Mesothelial cell of epicardium (in vitro differentiated cells): ENCODE measurements at regions not wholly inside any gene's neighbourhood (a gene's known extent, or its start where the extent isn't known, plus 50 kb on each side); places are given as distances from the start of the nearest gene placed in this dataset.

ENCODE experiments used
- DNase-seq, 2 experiments: peaks; one replicate each; pipeline ENCODE4 v3.0.0; 2021; ENCODE audit warnings: low spot score in 2 of 2; ENCODE audit not compliant: unreplicated experiment in 2 of 2
- H3K27ac Mint-ChIP-seq: 2 replicates; pipeline ENCODE4 v1.8.0; 2021; ENCODE audit warnings: mixed read lengths
- H3K27me3 Mint-ChIP-seq: 2 replicates; pipeline ENCODE4 v1.8.0; 2021; ENCODE audit warnings: low read depth, mixed read lengths
- H3K36me3 Mint-ChIP-seq: 2 replicates; pipeline ENCODE4 v1.8.0; 2021; ENCODE audit warnings: mixed read lengths
- H3K4me1 Mint-ChIP-seq: 2 replicates; pipeline ENCODE4 v1.8.0; 2021; ENCODE audit warnings: mixed read lengths
- H3K4me3 Mint-ChIP-seq: 2 replicates; pipeline ENCODE4 v1.8.0; 2021; ENCODE audit warnings: mild to moderate bottlenecking, moderate library complexity, mixed read lengths
- H3K9me3 Mint-ChIP-seq: 2 replicates; pipeline ENCODE4 v1.8.0; 2021; ENCODE audit warnings: mixed read lengths
- TF ChIP-seq, protein P1 (sequence below): fragments of 200-600 bp; sonication (generic); IDR thresholded peaks from one replicate; pipeline ENCODE4 v1.5.0; 2021; ENCODE audit warnings: antibody characterized with exemption; ENCODE audit not compliant: unreplicated experiment

DNA sequence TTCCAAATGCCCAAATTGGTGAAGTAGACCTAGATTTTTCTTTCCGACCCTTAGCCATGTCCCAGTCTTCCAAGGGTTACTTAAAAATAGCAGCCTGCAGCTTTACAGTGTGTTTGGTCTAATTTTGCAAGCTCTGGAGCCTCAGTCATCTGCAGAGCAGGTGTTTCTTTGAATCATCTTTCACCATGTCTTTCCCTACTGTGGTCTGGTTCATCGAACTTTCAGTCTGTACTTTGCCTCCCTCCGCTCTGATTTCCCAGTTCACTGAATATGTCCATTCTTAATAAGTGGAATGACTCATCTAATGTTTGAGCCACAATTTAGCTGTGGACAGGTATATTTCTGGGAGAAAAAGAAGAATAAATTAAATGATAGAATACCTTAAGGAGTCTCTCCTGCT is 1060.7 kb downstream of the EFNA5 start:
- DNase-seq = no peak
- TF ChIP-seq, protein P1, sequence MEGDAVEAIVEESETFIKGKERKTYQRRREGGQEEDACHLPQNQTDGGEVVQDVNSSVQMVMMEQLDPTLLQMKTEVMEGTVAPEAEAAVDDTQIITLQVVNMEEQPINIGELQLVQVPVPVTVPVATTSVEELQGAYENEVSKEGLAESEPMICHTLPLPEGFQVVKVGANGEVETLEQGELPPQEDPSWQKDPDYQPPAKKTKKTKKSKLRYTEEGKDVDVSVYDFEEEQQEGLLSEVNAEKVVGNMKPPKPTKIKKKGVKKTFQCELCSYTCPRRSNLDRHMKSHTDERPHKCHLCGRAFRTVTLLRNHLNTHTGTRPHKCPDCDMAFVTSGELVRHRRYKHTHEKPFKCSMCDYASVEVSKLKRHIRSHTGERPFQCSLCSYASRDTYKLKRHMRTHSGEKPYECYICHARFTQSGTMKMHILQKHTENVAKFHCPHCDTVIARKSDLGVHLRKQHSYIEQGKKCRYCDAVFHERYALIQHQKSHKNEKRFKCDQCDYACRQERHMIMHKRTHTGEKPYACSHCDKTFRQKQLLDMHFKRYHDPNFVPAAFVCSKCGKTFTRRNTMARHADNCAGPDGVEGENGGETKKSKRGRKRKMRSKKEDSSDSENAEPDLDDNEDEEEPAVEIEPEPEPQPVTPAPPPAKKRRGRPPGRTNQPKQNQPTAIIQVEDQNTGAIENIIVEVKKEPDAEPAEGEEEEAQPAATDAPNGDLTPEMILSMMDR = no peak
- Mint-ChIP-seq H3K27me3 (no peaks in the 10 kb centered on the region), H3K36me3 (peaks cover 2% of the 10 kb centered on the region), H3K27ac (no peak overlapping the region), H3K4me3 (no peak overlapping the region), H3K4me1 (no peaks in the 10 kb centered on the region), H3K9me3 (peaks cover 4% of the 10 kb centered on the region)

DNA sequence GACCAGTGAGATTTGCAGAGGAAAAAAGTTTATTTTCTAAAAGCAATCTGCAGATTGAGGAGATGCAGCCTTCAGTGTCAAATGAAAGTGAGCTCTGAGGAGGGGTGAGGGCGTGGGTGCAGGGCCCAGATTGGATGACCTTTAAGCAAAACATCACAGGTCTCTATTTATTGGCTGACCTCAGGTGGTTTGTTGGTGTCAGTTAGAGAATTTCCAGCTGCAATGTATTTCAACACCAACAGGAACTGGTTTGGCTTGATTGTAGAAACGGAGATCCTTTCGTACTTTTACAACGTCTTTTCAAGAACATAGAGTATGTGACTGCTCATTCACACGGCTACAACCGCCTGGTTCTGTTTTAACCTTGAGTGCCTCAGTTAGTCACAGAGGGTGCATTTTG is 1069.1 kb downstream of the EFNA5 start:
- no peak overlapping the region for H3K4me3 Mint-ChIP-seq
- H3K27me3 Mint-ChIP-seq = no peaks in the 10 kb centered on the region
- TF ChIP-seq, protein P1 = no peak

DNA sequence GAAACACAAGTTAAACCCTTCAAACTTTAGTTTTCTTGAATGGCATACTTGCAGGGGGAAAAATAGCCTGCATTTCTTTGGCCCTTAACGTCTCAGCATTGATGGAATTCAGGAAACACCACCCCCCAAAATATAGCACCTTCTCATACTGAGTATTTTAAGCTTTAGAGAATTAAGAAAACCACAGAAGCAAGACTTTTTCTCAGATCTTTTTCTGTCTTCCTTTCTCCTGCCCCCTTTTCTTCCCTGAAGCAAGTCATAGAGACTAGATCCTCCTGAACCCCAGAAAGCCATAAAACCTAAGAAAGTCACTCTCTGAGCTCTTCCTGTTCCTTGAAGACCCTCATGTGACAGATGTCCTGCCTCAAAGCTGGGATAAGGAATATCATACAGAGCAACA is 1069.9 kb downstream of the EFNA5 start:
- TF ChIP-seq, protein P1 = no peak
- Mint-ChIP-seq H3K27me3 (no peaks in the 10 kb centered on the region), H3K27ac (no peak overlapping the region), H3K4me1 (peaks cover 12% of the 10 kb centered on the region), H3K4me3 (no peak overlapping the region), H3K9me3 (peaks cover 7% of the 10 kb centered on the region), H3K36me3 (no peaks in the 10 kb centered on the region)
- no peak for DNase-seq

More for the DNA sequence above, 1069.1 kb downstream of the EFNA5 start:
- Mint-ChIP-seq H3K27ac (no peak overlapping the region), H3K9me3 (peaks cover 7% of the 10 kb centered on the region), H3K4me1 (peaks cover 12% of the 10 kb centered on the region), H3K36me3 (no peaks in the 10 kb centered on the region)
- DNase-seq = no peak

DNA sequence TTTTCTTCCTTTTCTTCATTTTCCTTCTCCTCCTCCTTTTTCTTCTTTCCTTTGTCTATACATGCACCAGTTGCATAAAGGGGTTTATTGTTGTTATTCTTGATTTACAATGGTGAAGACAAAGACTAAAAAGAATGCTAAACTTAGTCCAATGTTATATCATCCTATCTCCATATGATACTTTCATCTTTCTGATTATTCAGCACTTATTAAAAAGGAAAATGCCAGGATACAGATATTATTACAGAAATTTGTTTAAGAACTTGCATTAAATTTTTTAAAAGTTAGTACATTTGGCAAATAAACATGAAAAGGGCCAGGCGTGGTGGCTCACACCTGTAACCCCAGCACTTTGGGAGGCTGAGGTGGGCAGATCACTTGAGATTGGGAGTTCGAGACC is 1074.9 kb downstream of the EFNA5 start:
- TF ChIP-seq, protein P1 = no peak
- peaks cover 15% of the 10 kb centered on the region for H3K9me3 Mint-ChIP-seq
- peaks cover 5% of the 10 kb centered on the region for H3K36me3 Mint-ChIP-seq
- H3K27ac Mint-ChIP-seq = no peak overlapping the region
- no peaks in the 10 kb centered on the region for H3K27me3 Mint-ChIP-seq
- no peak overlapping the region for H3K4me3 Mint-ChIP-seq
- peaks cover 5% of the 10 kb centered on the region for H3K4me1 Mint-ChIP-seq
- no peak for DNase-seq

DNA sequence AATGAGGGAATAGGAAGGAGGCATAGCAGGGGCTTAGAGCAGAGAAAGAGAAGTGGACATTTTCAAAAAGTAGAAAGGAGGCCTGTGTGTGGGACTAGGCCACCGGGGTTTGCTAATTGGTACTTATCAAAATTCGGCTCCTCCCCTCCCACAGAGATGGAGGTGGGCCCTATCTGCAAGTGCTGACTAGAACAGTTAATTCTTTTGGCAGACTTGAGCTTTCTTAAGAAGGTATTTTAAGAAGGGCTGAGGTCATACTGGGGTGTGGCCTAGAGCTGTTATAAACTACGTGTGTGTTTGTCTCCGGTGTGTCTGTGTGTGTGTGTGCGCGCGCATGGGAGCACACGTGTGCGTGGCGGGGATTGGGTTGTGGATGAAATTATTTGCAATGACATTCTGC is 1086.5 kb downstream of the EFNA5 start:
- H3K4me1 Mint-ChIP-seq = peaks cover 2% of the 10 kb centered on the region
- H3K4me3 Mint-ChIP-seq = no peak overlapping the region
- H3K9me3 Mint-ChIP-seq = peaks cover 3% of the 10 kb centered on the region
- TF ChIP-seq, protein P1 = no peak
- H3K36me3 Mint-ChIP-seq = no peaks in the 10 kb centered on the region
- DNase-seq = no peak
- H3K27me3 Mint-ChIP-seq = no peaks in the 10 kb centered on the region
- H3K27ac Mint-ChIP-seq = no peak overlapping the region

DNA sequence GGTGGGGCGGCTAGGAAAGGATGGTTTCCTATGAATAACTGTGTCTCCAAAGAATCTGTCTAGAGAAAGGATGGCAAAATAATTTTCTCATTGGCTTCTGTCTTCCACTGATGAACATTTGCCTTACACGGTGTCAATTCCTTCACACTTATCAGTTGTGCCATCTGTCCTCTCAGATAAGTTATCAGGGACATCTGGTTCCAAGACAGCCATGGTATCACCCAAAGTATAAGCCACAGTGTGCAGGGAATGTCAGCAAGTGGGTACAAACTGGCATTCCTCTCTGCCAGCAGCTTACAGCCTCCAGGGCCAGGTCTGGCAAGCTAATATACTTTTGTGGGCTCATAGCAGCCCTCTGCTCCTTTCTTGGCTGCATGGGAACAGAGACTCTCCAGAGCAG is 1092.0 kb downstream of the EFNA5 start:
- Mint-ChIP-seq H3K4me3 (no peak overlapping the region), H3K4me1 (no peaks in the 10 kb centered on the region), H3K27me3 (no peaks in the 10 kb centered on the region), H3K27ac (no peak overlapping the region), H3K9me3 (peaks cover 6% of the 10 kb centered on the region), H3K36me3 (no peaks in the 10 kb centered on the region)
- TF ChIP-seq, protein P1 = no peak
- DNase-seq = no peak
